Endothelial cell of umbilical vein (primary cell): ENCODE measurements at regions not wholly inside any gene's neighbourhood (a gene's known extent, or its start where the extent isn't known, plus 50 kb on each side); places are given as distances from the start of the nearest gene placed in this dataset.

ENCODE experiments used
- BruUV-seq: library from RNA; stranded (reverse); fragments of 400-500 nt; replicated peaks from 2 replicates; lab custom pipeline; 2021; lab: Mats Ljungman, UMichigan
- CTCF ChIA-PET: fragments of 300-600, 350-600 bp; sonication (Branson Sonifier 250); formaldehyde crosslinking; loops from one replicate; lab custom pipeline; 2021; ENCODE audit warnings: antibody characterized with exemption, inconsistent platforms; lab: Charles Lee
- POLR2A ChIA-PET: fragments of 300-600, 350-600 bp; sonication (Branson Sonifier 250); formaldehyde crosslinking; loops from one replicate; lab custom pipeline; 2021; ENCODE audit warnings: antibody characterized with exemption, inconsistent platforms; lab: Charles Lee
- DNase-seq: peaks from one replicate; pipeline ENCODE4 v3.0.0-alpha.2; 2011; ENCODE audit warnings: low read depth, low spot score
- FAIRE-seq: peaks from 2 replicates; lab custom pipeline; 2011; peaks lifted over from hg19 to GRCh38; lab: Jason Lieb, UNC
- H2AFZ ChIP-seq: 2 replicates; pipeline ENCODE4 v1.6.0; 2012; ENCODE audit warnings: low read depth, low read length, control low read depth, inconsistent platforms
- H3K27ac ChIP-seq: 2 replicates; pipeline ENCODE4 v1.5.1; 2011; ENCODE audit warnings: low read depth, mild to moderate bottlenecking, control low read depth, low read length, moderate library complexity; ENCODE audit not compliant: insufficient read depth
- H3K27me3 ChIP-seq, 2 experiments: 2 replicates each; pipeline versions ENCODE4 v1.6.0 to v1.6.1; 2011; ENCODE audit warnings: low read length in 2 of 2, mixed read lengths in 1 of 2; ENCODE audit not compliant: control insufficient read depth in 2 of 2, insufficient read depth in 2 of 2
- H3K36me3 ChIP-seq, 2 experiments: 2 replicates in 1 of 2; 3 replicates in 1 of 2; pipeline ENCODE4 v1.5.1; 2011; ENCODE audit warnings: low read length in 2 of 2, mild to moderate bottlenecking in 1 of 2, moderate library complexity in 1 of 2; ENCODE audit not compliant: control insufficient read depth in 2 of 2, insufficient read depth in 2 of 2; ENCODE audit errors: extremely low read depth in 1 of 2
- H3K4me1 ChIP-seq: 3 replicates; pipeline ENCODE4 v1.5.1; 2011; ENCODE audit warnings: mild to moderate bottlenecking, low read length; ENCODE audit not compliant: control insufficient read depth, insufficient read depth; ENCODE audit errors: extremely low read depth
- H3K4me2 ChIP-seq: 2 replicates; pipeline ENCODE4 v1.6.1; 2011; ENCODE audit warnings: low read length, control low read depth, mixed read lengths; ENCODE audit not compliant: insufficient read depth
- H3K4me3 ChIP-seq, 3 experiments: fragments of 200-600 bp in 1 of 3; sonication (generic), shearing (Covaris generic) in 1 of 3; replicated peaks in 1 of 3; 2 replicates each; pipeline ENCODE4 v1.5.1; 2011 to 2016; ENCODE audit warnings: control low read depth in 3 of 3, low read length in 3 of 3, mild to moderate bottlenecking in 2 of 3, inconsistent platforms in 1 of 3, low read depth in 1 of 3, moderate library complexity in 1 of 3; ENCODE audit not compliant: insufficient read depth in 1 of 3
- H3K79me2 ChIP-seq: 2 replicates; pipeline ENCODE4 v1.6.0; 2012; ENCODE audit warnings: low read length, inconsistent platforms; ENCODE audit not compliant: control insufficient read depth, insufficient read depth
- H3K9ac ChIP-seq: replicated peaks from 2 replicates; pipeline ENCODE3; 2011; ENCODE audit warnings: low read length, control low read depth; ENCODE audit not compliant: insufficient read depth; ENCODE audit errors: extremely low read depth
- H3K9me1 ChIP-seq: replicated peaks from 3 replicates; pipeline ENCODE4 v1.6.0; 2011; ENCODE audit warnings: mild to moderate bottlenecking, low read length; ENCODE audit not compliant: control insufficient read depth, insufficient read depth; ENCODE audit errors: extremely low read depth
- H3K9me3 ChIP-seq: replicated peaks from 2 replicates; pipeline ENCODE4 v1.5.1; 2012; ENCODE audit warnings: low read length, inconsistent platforms; ENCODE audit not compliant: control insufficient read depth, insufficient read depth
- H4K20me1 ChIP-seq: replicated peaks from 2 replicates; pipeline ENCODE3; 2011; ENCODE audit warnings: mild to moderate bottlenecking, low read length; ENCODE audit not compliant: control insufficient read depth, insufficient read depth; ENCODE audit errors: extremely low read depth
- EZH2 ChIP-seq: IDR thresholded peaks from 2 replicates; pipeline ENCODE4 v1.6.1; 2012; ENCODE audit warnings: borderline replicate concordance, low read depth, mild to moderate bottlenecking, moderate library complexity, low read length, inconsistent platforms; ENCODE audit not compliant: severe bottlenecking
- FOS ChIP-seq: IDR thresholded peaks from 2 replicates; pipeline ENCODE4 v1.6.1; 2011; ENCODE audit warnings: mild to moderate bottlenecking, low read length, moderate library complexity, borderline replicate concordance; ENCODE audit not compliant: insufficient read depth
- GATA2 ChIP-seq: IDR thresholded peaks from 2 replicates; pipeline ENCODE4 v1.7.0; 2011; ENCODE audit warnings: low read depth, mild to moderate bottlenecking, moderate library complexity, mixed read lengths, low read length; ENCODE audit not compliant: insufficient read length, insufficient read depth
- JUN ChIP-seq: IDR thresholded peaks from 2 replicates; pipeline ENCODE4 v1.6.1; 2011; ENCODE audit warnings: borderline replicate concordance, low read depth; ENCODE audit not compliant: insufficient read length, insufficient read depth
- MYC ChIP-seq: IDR thresholded peaks from one replicate; pipeline ENCODE4 v1.6.1; 2011; ENCODE audit warnings: mild to moderate bottlenecking, low read depth, low read length
- POLR2A ChIP-seq: IDR thresholded peaks from 2 replicates; pipeline ENCODE4 v1.6.1; 2012; ENCODE audit warnings: low read depth, mild to moderate bottlenecking, control low read depth, low read length
- POLR2AphosphoS5 ChIP-seq: IDR thresholded peaks from 2 replicates; pipeline ENCODE4 v1.6.1; 2012; ENCODE audit warnings: low read depth, mild to moderate bottlenecking, control low read depth, low read length, moderate library complexity; ENCODE audit not compliant: insufficient read depth
- dilution Hi-C: fragments of 300-500 bp; cut with MboI; formaldehyde crosslinking; loops from one replicate; pipeline ENCODE4 v1.15.0; 2019; ENCODE audit warnings: low sequenced_read_pairs; ENCODE audit not compliant: extremely low pct_ligation_motif_present
- intact Hi-C: fragments of 100-400 bp; cut with micrococcal nuclease; formaldehyde crosslinking; loops from one replicate; pipeline ENCODE4 v1.10.0; 2022
- TF ChIP-seq, protein P1 (sequence below): IDR thresholded peaks from 2 replicates; pipeline ENCODE4 v1.6.1; 2011; ENCODE audit not compliant: insufficient read depth, insufficient read length
- TF ChIP-seq, protein P2 (sequence below), 2 donors: IDR thresholded peaks; 1 replicate in 1 of 2; 2 replicates in 1 of 2; pipeline ENCODE4 v1.5.1; 2011; ENCODE audit warnings: low read length in 2 of 2, mild to moderate bottlenecking in 2 of 2, moderate library complexity in 2 of 2, control low read depth in 1 of 2, inconsistent platforms in 1 of 2, low read depth in 1 of 2; ENCODE audit not compliant: insufficient read depth in 1 of 2; ENCODE audit errors: extremely low read depth in 1 of 2

DNA sequence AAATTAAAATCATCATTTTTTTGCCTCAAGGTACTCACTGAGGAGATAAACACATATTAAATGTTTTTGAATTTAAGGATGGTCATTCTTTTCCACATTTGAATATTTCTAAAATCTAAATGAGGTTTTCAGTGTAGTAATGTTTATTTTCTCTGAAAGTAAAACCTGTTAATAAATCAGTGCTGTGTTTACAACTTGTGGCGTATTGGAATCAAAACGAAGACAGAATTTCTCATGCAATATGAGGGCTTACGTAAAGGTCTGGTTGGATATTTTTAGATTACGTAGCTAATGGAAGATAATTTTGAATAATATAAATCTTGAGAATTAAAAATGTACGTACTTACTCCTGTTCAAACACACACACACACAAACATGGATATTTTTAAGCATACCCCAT lies 106.8 kb upstream of the LUZP2 start:
- Histone ChIP-seq H3K9me3 (no peaks in the 10 kb centered on the region), H3K27ac (no peak overlapping the region), H2AFZ (no peak overlapping the region), H3K9me1 (no peaks in the 10 kb centered on the region), H3K9ac (no peak overlapping the region), H3K36me3 (no peaks in the 10 kb centered on the region), H3K4me2 (no peak overlapping the region), H4K20me1 (no peaks in the 10 kb centered on the region), H3K27me3 (no peaks in the 10 kb centered on the region), H3K4me3 (no peak overlapping the region), H3K79me2 (no peaks in the 10 kb centered on the region), H3K4me1 (no peaks in the 10 kb centered on the region)
- dilution Hi-C loops, result no loop called here
- no TSS peak for BruUV-seq
- FAIRE-seq, result no peak
- ChIA-PET CTCF (no interaction called here), POLR2A (no interaction called here)
- DNase-seq, result no peak
- intact Hi-C loops, result no loop called here
- no peak for TF ChIP-seq POLR2AphosphoS5
- TF ChIP-seq, protein P1, sequence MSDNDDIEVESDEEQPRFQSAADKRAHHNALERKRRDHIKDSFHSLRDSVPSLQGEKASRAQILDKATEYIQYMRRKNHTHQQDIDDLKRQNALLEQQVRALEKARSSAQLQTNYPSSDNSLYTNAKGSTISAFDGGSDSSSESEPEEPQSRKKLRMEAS, result no peak
- no peak for TF ChIP-seq FOS
- TF ChIP-seq, protein P2, sequence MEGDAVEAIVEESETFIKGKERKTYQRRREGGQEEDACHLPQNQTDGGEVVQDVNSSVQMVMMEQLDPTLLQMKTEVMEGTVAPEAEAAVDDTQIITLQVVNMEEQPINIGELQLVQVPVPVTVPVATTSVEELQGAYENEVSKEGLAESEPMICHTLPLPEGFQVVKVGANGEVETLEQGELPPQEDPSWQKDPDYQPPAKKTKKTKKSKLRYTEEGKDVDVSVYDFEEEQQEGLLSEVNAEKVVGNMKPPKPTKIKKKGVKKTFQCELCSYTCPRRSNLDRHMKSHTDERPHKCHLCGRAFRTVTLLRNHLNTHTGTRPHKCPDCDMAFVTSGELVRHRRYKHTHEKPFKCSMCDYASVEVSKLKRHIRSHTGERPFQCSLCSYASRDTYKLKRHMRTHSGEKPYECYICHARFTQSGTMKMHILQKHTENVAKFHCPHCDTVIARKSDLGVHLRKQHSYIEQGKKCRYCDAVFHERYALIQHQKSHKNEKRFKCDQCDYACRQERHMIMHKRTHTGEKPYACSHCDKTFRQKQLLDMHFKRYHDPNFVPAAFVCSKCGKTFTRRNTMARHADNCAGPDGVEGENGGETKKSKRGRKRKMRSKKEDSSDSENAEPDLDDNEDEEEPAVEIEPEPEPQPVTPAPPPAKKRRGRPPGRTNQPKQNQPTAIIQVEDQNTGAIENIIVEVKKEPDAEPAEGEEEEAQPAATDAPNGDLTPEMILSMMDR (IDR thresholded peaks at IDR 0.05; ENCODE audit: extremely low read depth in 1 of 2, insufficient read depth in 1 of 2, low read depth in 1 of 2, low read length in 2 of 2), result no peak
- TF ChIP-seq POLR2A, result no peak
- TF ChIP-seq JUN, result no peak
- TF ChIP-seq GATA2, result no peak
- no peak for TF ChIP-seq EZH2
- no peak for TF ChIP-seq MYC
